HEK293T (cell line): ENCODE measurements at regions not wholly inside any gene's neighbourhood (a gene's known extent, or its start where the extent isn't known, plus 50 kb on each side); places are given as distances from the start of the nearest gene placed in this dataset.

Source experiments
- CTCF ChIA-PET: fragments of 350-600 bp; formaldehyde crosslinking; extraction: SDS; loops from one replicate; lab custom pipeline; 2021; ENCODE audit warnings: antibody characterized with exemption, inconsistent platforms; lab: Yijun Ruan, JAX
- POLR2A ChIA-PET: fragments of 350-600 bp; formaldehyde crosslinking; extraction: SDS; loops from one replicate; lab custom pipeline; 2020; ENCODE audit warnings: antibody characterized with exemption, inconsistent platforms; lab: Yijun Ruan, JAX
- DNase-seq: peaks from one replicate; pipeline ENCODE4 v3.0.0; 2012; ENCODE audit warnings: mixed read lengths; ENCODE audit errors: extremely low spot score
- ARNT ChIP-seq: fragments of 450-650 bp; IDR thresholded peaks from 2 replicates; pipeline ENCODE4 v1.6.1; 2017; ENCODE audit warnings: mild to moderate bottlenecking
- BHLHE40 ChIP-seq: fragments of 450-650 bp; IDR thresholded peaks from 2 replicates; pipeline ENCODE4 v1.6.1; 2016; ENCODE audit warnings: mild to moderate bottlenecking, moderate library complexity, borderline replicate concordance
- CTBP1 ChIP-seq: fragments of 450-650 bp; IDR thresholded peaks from 2 replicates; pipeline ENCODE4 v1.6.1; 2016; ENCODE audit warnings: borderline replicate concordance
- ELF4 ChIP-seq: fragments of 450-650 bp; IDR thresholded peaks from 2 replicates; pipeline ENCODE4 v1.6.1; 2017; ENCODE audit warnings: antibody characterized with exemption
- FOXA1 ChIP-seq: fragments of 450-650 bp; IDR thresholded peaks from 2 replicates; pipeline ENCODE4 v1.6.1; 2016; ENCODE audit warnings: mild to moderate bottlenecking
- FOXK2 ChIP-seq: fragments of 450-650 bp; IDR thresholded peaks from 2 replicates; pipeline ENCODE4 v1.6.1; 2016; ENCODE audit warnings: mild to moderate bottlenecking
- FOXM1 ChIP-seq: fragments of 450-650 bp; IDR thresholded peaks from 2 replicates; pipeline ENCODE4 v1.6.1; 2017; ENCODE audit warnings: mild to moderate bottlenecking, borderline replicate concordance
- HDGF ChIP-seq: fragments of 450-650 bp; IDR thresholded peaks from 2 replicates; pipeline ENCODE4 v1.6.1; 2017; ENCODE audit warnings: antibody characterized with exemption, borderline replicate concordance
- L3MBTL2 ChIP-seq: fragments of 450-650 bp; conservative IDR thresholded peaks from 2 replicates; pipeline ENCODE4 v1.6.1; 2016; ENCODE audit warnings: mild to moderate bottlenecking
- LEF1 ChIP-seq: fragments of 450-650 bp; IDR thresholded peaks from 2 replicates; pipeline ENCODE4 v1.6.1; 2017; ENCODE audit warnings: mild to moderate bottlenecking, borderline replicate concordance
- NFRKB ChIP-seq: fragments of 450-650 bp; IDR thresholded peaks from 2 replicates; pipeline ENCODE4 v1.6.1; 2016; ENCODE audit warnings: mild to moderate bottlenecking, moderate library complexity
- SP1 ChIP-seq: fragments of 450-650 bp; IDR thresholded peaks from 2 replicates; pipeline ENCODE4 v1.6.1; 2017
- SUZ12 ChIP-seq: fragments of 450-650 bp; IDR thresholded peaks from 2 replicates; pipeline ENCODE4 v1.6.1; 2016; ENCODE audit warnings: mild to moderate bottlenecking
- TARDBP ChIP-seq: fragments of 450-650 bp; IDR thresholded peaks from 2 replicates; pipeline ENCODE4 v1.6.1; 2016
- ZNF384 ChIP-seq: fragments of 450-650 bp; IDR thresholded peaks from 2 replicates; pipeline ENCODE4 v1.6.1; 2016
- TF ChIP-seq, protein P1 (sequence below): fragments of 450-650 bp; IDR thresholded peaks from 2 replicates; pipeline ENCODE4 v1.6.1; 2016

DNA sequence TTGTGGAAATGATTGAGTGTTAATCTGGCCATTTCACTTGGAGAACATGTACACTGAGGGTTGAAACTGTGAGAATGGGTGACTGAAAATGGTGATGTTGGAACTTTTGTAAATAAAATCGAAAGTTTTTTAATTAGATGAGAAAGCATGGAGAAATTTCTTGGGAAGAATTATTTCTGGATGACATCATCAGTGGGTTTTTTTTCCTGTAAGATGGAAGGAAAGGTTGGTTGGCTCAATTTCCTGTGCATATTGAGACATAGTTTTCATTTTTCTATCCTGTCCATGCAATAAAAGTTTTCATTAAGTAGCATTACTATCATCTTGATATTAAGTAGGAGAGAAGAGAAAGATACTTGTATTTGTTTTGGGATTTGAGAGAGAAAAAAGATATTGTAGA is 120.6 kb upstream of the HTR2A start:
- CTCF ChIA-PET, result no interaction called here
- DNase-seq, result no peak
- TF ChIP-seq ARNT, result no peak
- TF ChIP-seq NFRKB, result no peak
- no peak for TF ChIP-seq ELF4
- POLR2A ChIA-PET, result no interaction called here

DNA sequence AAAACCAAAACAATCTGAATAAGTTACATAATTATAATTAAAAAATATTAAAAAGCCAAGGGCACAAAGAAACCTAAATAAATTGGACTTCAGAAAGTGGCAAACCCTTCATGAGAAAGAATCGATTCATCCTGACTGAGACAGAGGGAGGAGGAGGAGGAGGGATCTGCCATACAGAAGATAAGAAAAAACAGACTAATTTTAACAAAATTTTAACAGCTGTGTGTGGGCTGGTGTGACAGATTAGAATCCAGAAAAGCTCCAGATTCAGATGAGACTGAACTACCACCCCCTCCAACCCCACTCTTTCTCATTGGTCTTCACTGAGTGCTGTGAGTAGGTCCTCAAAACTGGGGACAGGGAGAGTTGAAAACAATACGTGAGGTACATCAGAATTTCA is 111.5 kb upstream of the HTR2A start:
- POLR2A ChIA-PET, result no interaction called here
- no peak for TF ChIP-seq FOXA1
- no peak for TF ChIP-seq CTBP1
- TF ChIP-seq SUZ12, result no peak
- no peak for TF ChIP-seq LEF1
- TF ChIP-seq L3MBTL2, result no peak
- no peak for TF ChIP-seq BHLHE40
- TF ChIP-seq FOXM1, result no peak
- TF ChIP-seq ARNT, result no peak
- no peak for TF ChIP-seq ELF4
- TF ChIP-seq ZNF384, result no peak
- TF ChIP-seq FOXK2, result no peak
- no peak for TF ChIP-seq NFRKB
- TF ChIP-seq SP1, result no peak
- no peak for TF ChIP-seq TARDBP
- TF ChIP-seq, protein P1, sequence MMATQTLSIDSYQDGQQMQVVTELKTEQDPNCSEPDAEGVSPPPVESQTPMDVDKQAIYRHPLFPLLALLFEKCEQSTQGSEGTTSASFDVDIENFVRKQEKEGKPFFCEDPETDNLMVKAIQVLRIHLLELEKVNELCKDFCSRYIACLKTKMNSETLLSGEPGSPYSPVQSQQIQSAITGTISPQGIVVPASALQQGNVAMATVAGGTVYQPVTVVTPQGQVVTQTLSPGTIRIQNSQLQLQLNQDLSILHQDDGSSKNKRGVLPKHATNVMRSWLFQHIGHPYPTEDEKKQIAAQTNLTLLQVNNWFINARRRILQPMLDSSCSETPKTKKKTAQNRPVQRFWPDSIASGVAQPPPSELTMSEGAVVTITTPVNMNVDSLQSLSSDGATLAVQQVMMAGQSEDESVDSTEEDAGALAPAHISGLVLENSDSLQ, result no peak
- no peak for TF ChIP-seq HDGF
- CTCF ChIA-PET, result no interaction called here
- no peak for DNase-seq

DNA sequence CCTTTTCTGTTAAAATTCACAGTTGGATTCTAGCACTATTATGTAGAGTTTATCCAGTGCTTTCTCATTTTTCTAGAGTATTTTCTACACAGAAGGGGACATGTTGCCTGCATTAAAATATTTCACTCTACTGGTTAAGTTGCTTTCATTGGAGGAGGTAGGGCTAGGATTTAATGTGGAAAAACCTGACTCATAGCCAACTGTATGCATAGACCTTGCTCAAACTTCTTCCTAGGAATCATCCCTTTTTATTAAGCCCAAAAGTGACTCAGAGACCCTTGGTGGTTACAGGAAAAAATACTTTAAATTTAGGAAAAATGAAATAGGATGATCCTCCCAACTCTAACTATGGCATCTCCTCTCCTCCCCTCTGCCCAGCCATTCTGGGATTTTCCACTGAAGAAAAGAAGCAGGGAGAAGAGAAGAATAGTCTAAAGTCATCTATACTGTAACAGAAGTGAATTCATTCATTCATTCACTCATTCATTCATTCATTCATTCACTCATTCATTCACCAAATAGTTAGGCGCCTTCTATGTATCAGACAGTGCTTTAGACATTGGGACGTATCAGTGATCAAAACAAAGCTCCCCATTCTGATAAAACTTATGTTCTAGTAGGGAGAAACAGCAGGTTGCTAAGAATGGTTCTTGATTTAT is 109.0 kb upstream of the HTR2A start:
- CTCF ChIA-PET, result interaction anchor here (0.6 kb wide), 1 partner anchor 23 kb away, joined by 5 read pairs; no protein-coding TSS in a partner anchor
- DNase-seq, result no peak
- TF ChIP-seq FOXM1, result no peak
- TF ChIP-seq L3MBTL2, result no peak
- TF ChIP-seq ELF4, result no peak
- no peak for TF ChIP-seq LEF1
- TF ChIP-seq HDGF, result no peak
- no peak for TF ChIP-seq FOXK2
- TF ChIP-seq, protein P1, result no peak
- TF ChIP-seq BHLHE40, result no peak
- no peak for TF ChIP-seq SP1
- TF ChIP-seq ZNF384, result no peak
- no peak for TF ChIP-seq ARNT
- TF ChIP-seq TARDBP, result no peak
- no peak for TF ChIP-seq CTBP1
- no peak for TF ChIP-seq SUZ12
- no peak for TF ChIP-seq FOXA1
- POLR2A ChIA-PET, result no interaction called here

DNA sequence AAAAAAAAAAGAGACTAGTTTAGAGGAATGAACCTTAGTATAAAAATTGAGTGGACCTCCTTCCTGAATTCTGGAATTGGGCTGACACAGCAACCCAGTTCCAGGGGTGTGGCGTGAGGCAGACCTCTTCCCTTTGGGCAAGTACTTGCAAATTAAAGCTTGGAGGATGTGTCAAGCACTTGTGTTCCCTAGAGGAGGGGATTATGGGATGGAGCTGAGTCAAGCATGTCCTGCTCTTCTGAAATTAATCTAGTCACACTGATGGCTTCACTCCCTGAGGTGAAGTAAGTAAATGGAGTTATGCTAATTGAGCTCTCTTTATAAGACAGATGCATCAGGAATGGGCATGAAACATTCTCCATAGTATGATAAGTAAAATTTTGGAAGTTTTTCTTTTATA is 107.7 kb upstream of the HTR2A start:
- POLR2A ChIA-PET, result no interaction called here
- DNase-seq, result no peak
- CTCF ChIA-PET, result no interaction called here
- TF ChIP-seq FOXA1, result no peak

DNA sequence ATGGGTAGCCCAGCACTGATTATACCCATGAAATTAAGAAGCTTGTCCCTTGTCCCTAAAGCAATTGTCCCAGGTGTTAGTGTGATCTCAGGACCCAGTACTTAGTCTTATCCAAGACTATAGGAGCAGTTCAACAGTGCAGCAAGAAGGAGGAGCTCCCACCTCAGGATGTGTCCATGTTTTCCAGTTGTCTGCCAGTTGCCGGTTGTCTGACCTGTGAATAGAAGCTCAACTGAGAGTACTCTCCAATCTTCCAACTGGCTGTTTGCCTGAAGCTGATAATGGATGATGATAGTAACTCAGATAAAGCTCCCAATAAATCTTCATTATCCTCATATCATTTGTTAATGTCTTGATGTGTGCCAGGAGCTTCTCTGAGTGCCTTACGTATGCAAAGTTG is 107.2 kb upstream of the HTR2A start:
- TF ChIP-seq LEF1 (no peak), ELF4 (no peak), SP1 (no peak), BHLHE40 (no peak), FOXK2 (no peak), SUZ12 (no peak), CTBP1 (no peak), L3MBTL2 (no peak), NFRKB (no peak), TARDBP (no peak)
- TF ChIP-seq, protein P1, result no peak
- no peak for DNase-seq
- POLR2A ChIA-PET, result no interaction called here
- CTCF ChIA-PET, result no interaction called here

DNA sequence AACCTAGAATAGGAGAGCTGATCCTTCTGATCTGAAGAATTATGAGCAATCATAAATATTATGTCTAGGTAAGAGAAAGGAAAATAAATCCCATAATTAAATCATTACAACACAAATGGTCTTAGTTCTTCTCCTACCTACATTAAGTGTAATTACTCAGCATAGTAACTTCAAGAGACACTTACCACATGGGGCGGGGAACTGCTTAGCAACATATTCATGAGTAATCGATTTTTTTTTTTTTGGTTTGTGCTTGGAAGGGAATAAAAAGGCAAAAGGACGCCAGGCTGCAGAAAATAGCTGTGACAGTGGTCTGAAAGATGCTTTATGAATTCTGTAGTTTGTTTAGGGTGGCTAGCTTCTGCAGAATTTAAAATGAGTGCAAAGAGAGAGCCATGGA is 103.3 kb upstream of the HTR2A start:
- TF ChIP-seq TARDBP, result no peak
- no peak for TF ChIP-seq ZNF384
- no peak for TF ChIP-seq ELF4
- no peak for TF ChIP-seq NFRKB
- no peak for TF ChIP-seq LEF1
- TF ChIP-seq HDGF, result no peak
- TF ChIP-seq L3MBTL2, result no peak
- TF ChIP-seq FOXK2, result no peak
- no peak for TF ChIP-seq CTBP1
- CTCF ChIA-PET, result interaction anchor here (0.7 kb wide), 1 partner anchor 111 kb away, joined by 3 read pairs; no protein-coding TSS in a partner anchor
- POLR2A ChIA-PET, result no interaction called here
- no peak for DNase-seq
